Activated CD4-positive, CD25-positive, alpha-beta regulatory T cell (primary cell): ENCODE measurements at regions not wholly inside any gene's neighbourhood (a gene's known extent, or its start where the extent isn't known, plus 50 kb on each side); places are given as distances from the start of the nearest gene placed in this dataset.

Source experiments
- DNase-seq, 4 experiments: peaks; one replicate each; lab custom pipeline; 2025; lab: John Stamatoyannopoulos, UW

- DNase-seq = no peak
These were observed 156.8 kb upstream of the BCL6 start for GRCh38 chr3:187902041-187902471.

GRCh38 chr3:187902936-187903335, 157.7 kb upstream of the BCL6 start:
- no peak for DNase-seq

GRCh38 chr3:187903697-187904096, 158.4 kb upstream of the BCL6 start:
- DNase-seq = no peak

- no peak for DNase-seq
These were observed 161.1 kb upstream of the BCL6 start for GRCh38 chr3:187906416-187906815.

- no peak for DNase-seq
These were observed 161.7 kb upstream of the BCL6 start for GRCh38 chr3:187906920-187907319.

GRCh38 chr3:187909866-187910265, 164.6 kb upstream of the BCL6 start:
- DNase-seq = no peak

GRCh38 chr3:187912007-187912406, 166.7 kb upstream of the BCL6 start:
- no peak for DNase-seq

GRCh38 chr3:187913617-187914033, 168.4 kb upstream of the BCL6 start:
- DNase-seq = no peak

- DNase-seq = no peak
These were observed 169.0 kb upstream of the BCL6 start for GRCh38 chr3:187914231-187914630.

GRCh38 chr3:187916072-187916471, 170.8 kb upstream of the BCL6 start:
- DNase-seq = no peak

GRCh38 chr3:187918081-187918644, 172.9 kb upstream of the BCL6 start:
- no peak for DNase-seq

GRCh38 chr3:187919048-187919447, 173.8 kb upstream of the BCL6 start:
- peak in 3 of 4 experiments; percentile 1 to 5 (median 4) for DNase-seq

GRCh38 chr3:187919544-187919943, 174.3 kb upstream of the BCL6 start:
- DNase-seq = no peak

GRCh38 chr3:187920030-187920429, 174.8 kb upstream of the BCL6 start:
- no peak for DNase-seq

- DNase-seq = no peak
These were observed 175.6 kb upstream of the BCL6 start for GRCh38 chr3:187920913-187921312.

- DNase-seq = no peak
These were observed 176.3 kb upstream of the BCL6 start for GRCh38 chr3:187921391-187922074.

GRCh38 chr3:187922704-187923416, 177.6 kb upstream of the BCL6 start:
- no peak for DNase-seq

GRCh38 chr3:187924651-187925050, 179.4 kb upstream of the BCL6 start:
- DNase-seq = no peak

GRCh38 chr3:187925326-187925725, 180.1 kb upstream of the BCL6 start:
- DNase-seq = no peak

GRCh38 chr3:187926620-187927019, 181.4 kb upstream of the BCL6 start:
- DNase-seq = no peak

GRCh38 chr3:187927565-187927964, 182.3 kb upstream of the BCL6 start:
- DNase-seq = no peak

- DNase-seq = no peak
These were observed 184.0 kb upstream of the BCL6 start for GRCh38 chr3:187929112-187929816.

GRCh38 chr3:187930021-187930420, 184.8 kb upstream of the BCL6 start:
- DNase-seq = no peak
